Endodermal cell (in vitro differentiated cells): ENCODE measurements at regions not wholly inside any gene's neighbourhood (a gene's known extent, or its start where the extent isn't known, plus 50 kb on each side); places are given as distances from the start of the nearest gene placed in this dataset.

ENCODE experiments used
- DNase-seq: peaks from one replicate; pipeline ENCODE4 v3.0.0-alpha.2; 2017
- H3K27ac ChIP-seq: 2 replicates; pipeline ENCODE4 v1.5.1; 2013; ENCODE audit warnings: mild to moderate bottlenecking, low read depth, low read length, moderate library complexity
- H3K27me3 ChIP-seq: 2 replicates; pipeline ENCODE4 v1.6.1; 2013; ENCODE audit warnings: mild to moderate bottlenecking, low read length, moderate library complexity; ENCODE audit not compliant: insufficient read depth, control insufficient read depth, poor library complexity, severe bottlenecking
- H3K36me3 ChIP-seq: 2 replicates; pipeline ENCODE4 v1.7.0; 2013; ENCODE audit warnings: mild to moderate bottlenecking, low read length, moderate library complexity; ENCODE audit not compliant: control insufficient read depth, insufficient read depth
- H3K4me1 ChIP-seq: one replicate; pipeline ENCODE4 v1.7.0; 2013; ENCODE audit warnings: low read length; ENCODE audit not compliant: control insufficient read depth, insufficient read depth
- H3K4me3 ChIP-seq: 2 replicates; pipeline ENCODE4 v1.5.1; 2013; ENCODE audit warnings: mild to moderate bottlenecking, low read length, moderate library complexity
- H3K9ac ChIP-seq: 2 replicates; pipeline ENCODE4 v1.6.1; 2013; ENCODE audit warnings: mild to moderate bottlenecking, low read length, moderate library complexity; ENCODE audit not compliant: poor library complexity, severe bottlenecking; ENCODE audit errors: extremely low read depth
- H3K9me3 ChIP-seq: 2 replicates; pipeline ENCODE4 v1.6.1; 2013; ENCODE audit warnings: mild to moderate bottlenecking, low read length, moderate library complexity; ENCODE audit not compliant: control insufficient read depth
- H3K27ac Mint-ChIP-seq: 2 replicates; pipeline ENCODE4 v1.8.0; 2020; ENCODE audit warnings: mixed read lengths
- H3K27me3 Mint-ChIP-seq: 2 replicates; pipeline ENCODE4 v1.8.0; 2021; ENCODE audit warnings: mild to moderate bottlenecking, mixed read lengths; ENCODE audit not compliant: insufficient read depth
- H3K36me3 Mint-ChIP-seq: 2 replicates; pipeline ENCODE4 v1.8.0; 2020; ENCODE audit warnings: low read depth, mixed read lengths
- H3K4me1 Mint-ChIP-seq: 2 replicates; pipeline ENCODE4 v1.8.0; 2020; ENCODE audit warnings: mixed read lengths
- H3K4me3 Mint-ChIP-seq: 2 replicates; pipeline ENCODE4 v1.8.0; 2020; ENCODE audit warnings: mild to moderate bottlenecking, moderate library complexity, mixed read lengths
- H3K9me3 Mint-ChIP-seq: 2 replicates; pipeline ENCODE4 v1.8.0; 2020; ENCODE audit warnings: mild to moderate bottlenecking, mixed read lengths
- CTCF ChIP-seq: fragments of 200-600 bp; sonication (generic); conservative IDR thresholded peaks from 2 replicates; pipeline ENCODE4 v1.5.0; 2021; ENCODE audit warnings: antibody characterized with exemption, mild to moderate bottlenecking
- WGBS, 2 experiments: methylation state at CpG; one replicate each; pipeline versions ENCODE4 v1.1.5 to v1.1.7; 2013; ENCODE audit warnings: missing lambda C conversion rate in 2 of 2, mixed read lengths in 1 of 2; ENCODE audit not compliant: insufficient coverage in 1 of 2, insufficient read length in 1 of 2; 5-methylcytosine and 5-hydroxymethylcytosine counted together

- Histone ChIP-seq H3K9me3 (no peaks in the 10 kb centered on the region), H3K9ac (no peak overlapping the region), H3K27ac (no peak overlapping the region), H3K27me3 (no peaks in the 10 kb centered on the region), H3K4me3 (no peak overlapping the region), H3K36me3 (no peaks in the 10 kb centered on the region), H3K4me1 (no peaks in the 10 kb centered on the region)
- Mint-ChIP-seq H3K27me3 (no peaks in the 10 kb centered on the region), H3K36me3 (no peaks in the 10 kb centered on the region), H3K27ac (no peak overlapping the region), H3K4me1 (peaks cover 6% of the 10 kb centered on the region), H3K4me3 (no peak overlapping the region), H3K9me3 (no peaks in the 10 kb centered on the region)
- 94% methylated on average over 2 of the region's 2 CpGs; no CpG with 5 or more reads in 1 of the 2 experiments for WGBS, 2 experiments
- no peak for TF ChIP-seq CTCF
- DNase-seq, result no peak
These were observed 309.4 kb upstream of the ADGRL3 start for GRCh38 chr4:60890743-60891142.

- H3K4me1 ChIP-seq, result no peaks in the 10 kb centered on the region
- no peaks in the 10 kb centered on the region for H3K36me3 ChIP-seq
- no peak for DNase-seq
- Mint-ChIP-seq H3K4me1 (peaks cover 6% of the 10 kb centered on the region), H3K4me3 (no peak overlapping the region), H3K27me3 (no peaks in the 10 kb centered on the region), H3K27ac (peak overlapping the region; percentile 76), H3K9me3 (no peaks in the 10 kb centered on the region), H3K36me3 (no peaks in the 10 kb centered on the region)
- H3K27ac ChIP-seq, result no peak overlapping the region
- no peak for TF ChIP-seq CTCF
- H3K9ac ChIP-seq, result no peak overlapping the region
- no peaks in the 10 kb centered on the region for H3K9me3 ChIP-seq
- no peak overlapping the region for H3K4me3 ChIP-seq
- no peaks in the 10 kb centered on the region for H3K27me3 ChIP-seq
These were observed 308.2 kb upstream of the ADGRL3 start for GRCh38 chr4:60891947-60892346.

GRCh38 chr4:60897415-60897814 is 302.7 kb upstream of the ADGRL3 start:
- Mint-ChIP-seq H3K4me3 (no peak overlapping the region), H3K9me3 (no peaks in the 10 kb centered on the region), H3K36me3 (no peaks in the 10 kb centered on the region), H3K27me3 (no peaks in the 10 kb centered on the region), H3K27ac (no peak overlapping the region), H3K4me1 (no peaks in the 10 kb centered on the region)
- H3K9me3 ChIP-seq, result no peaks in the 10 kb centered on the region
- 91% methylated on average over 3 of the region's 3 CpGs; no CpG with 5 or more reads in 1 of the 2 experiments for WGBS, 2 experiments
- H3K9ac ChIP-seq, result no peak overlapping the region
- no peaks in the 10 kb centered on the region for H3K36me3 ChIP-seq
- no peak overlapping the region for H3K4me3 ChIP-seq
- no peak for DNase-seq
- TF ChIP-seq CTCF, result no peak
- H3K27ac ChIP-seq, result no peak overlapping the region
- no peaks in the 10 kb centered on the region for H3K27me3 ChIP-seq
- no peaks in the 10 kb centered on the region for H3K4me1 ChIP-seq
